ENCODE measurements at regions not wholly inside any gene's neighbourhood (a gene's known extent, or its start where the extent isn't known, plus 50 kb on each side); places are given as distances from the start of the nearest gene placed in this dataset.

DNA sequence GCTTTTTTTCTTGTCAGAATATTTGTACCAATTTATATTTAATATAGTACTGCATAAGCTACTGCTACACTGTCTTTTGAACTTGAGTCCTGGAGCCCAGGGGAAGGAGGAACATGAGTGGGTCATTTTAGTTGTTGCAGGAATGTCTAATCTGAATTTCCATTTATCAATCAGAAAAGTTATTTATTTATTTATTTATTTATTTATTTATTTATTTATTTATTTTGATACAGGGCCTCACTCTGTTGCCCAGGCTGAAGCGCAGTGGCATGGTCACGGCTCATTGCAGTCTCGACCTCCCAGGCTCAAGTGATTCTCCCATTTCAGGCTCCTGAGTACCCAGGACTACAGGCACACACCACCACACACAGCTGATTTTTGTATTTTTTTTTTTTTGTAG is 712.6 kb downstream of the NR2F1-AS1 start:
- Histone ChIP-seq H3K27me3 (ENCODE audit: control insufficient read depth, insufficient read depth, low read length) (no peaks in the 10 kb centered on the region), H3K36me3 (ENCODE audit: control insufficient read depth, insufficient read depth, low read length) (no peaks in the 10 kb centered on the region), H3K4me3 (ENCODE audit: low read depth, low read length) (no peak overlapping the region)
- no peak for DNase-seq (ENCODE audit: low read depth)
- CTCF ChIA-PET = interaction anchor here (1.1 to 1.7 kb wide), 2 partner anchors 12 to 22 kb away, joined by 3 to 10 read pairs; no protein-coding TSS in a partner anchor
- TF ChIP-seq, protein P1, sequence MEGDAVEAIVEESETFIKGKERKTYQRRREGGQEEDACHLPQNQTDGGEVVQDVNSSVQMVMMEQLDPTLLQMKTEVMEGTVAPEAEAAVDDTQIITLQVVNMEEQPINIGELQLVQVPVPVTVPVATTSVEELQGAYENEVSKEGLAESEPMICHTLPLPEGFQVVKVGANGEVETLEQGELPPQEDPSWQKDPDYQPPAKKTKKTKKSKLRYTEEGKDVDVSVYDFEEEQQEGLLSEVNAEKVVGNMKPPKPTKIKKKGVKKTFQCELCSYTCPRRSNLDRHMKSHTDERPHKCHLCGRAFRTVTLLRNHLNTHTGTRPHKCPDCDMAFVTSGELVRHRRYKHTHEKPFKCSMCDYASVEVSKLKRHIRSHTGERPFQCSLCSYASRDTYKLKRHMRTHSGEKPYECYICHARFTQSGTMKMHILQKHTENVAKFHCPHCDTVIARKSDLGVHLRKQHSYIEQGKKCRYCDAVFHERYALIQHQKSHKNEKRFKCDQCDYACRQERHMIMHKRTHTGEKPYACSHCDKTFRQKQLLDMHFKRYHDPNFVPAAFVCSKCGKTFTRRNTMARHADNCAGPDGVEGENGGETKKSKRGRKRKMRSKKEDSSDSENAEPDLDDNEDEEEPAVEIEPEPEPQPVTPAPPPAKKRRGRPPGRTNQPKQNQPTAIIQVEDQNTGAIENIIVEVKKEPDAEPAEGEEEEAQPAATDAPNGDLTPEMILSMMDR (IDR thresholded peaks at IDR 0.05; ENCODE audit: insufficient read depth, low read depth, low read length) = no peak
- POLR2A ChIA-PET = no interaction called here

DNA sequence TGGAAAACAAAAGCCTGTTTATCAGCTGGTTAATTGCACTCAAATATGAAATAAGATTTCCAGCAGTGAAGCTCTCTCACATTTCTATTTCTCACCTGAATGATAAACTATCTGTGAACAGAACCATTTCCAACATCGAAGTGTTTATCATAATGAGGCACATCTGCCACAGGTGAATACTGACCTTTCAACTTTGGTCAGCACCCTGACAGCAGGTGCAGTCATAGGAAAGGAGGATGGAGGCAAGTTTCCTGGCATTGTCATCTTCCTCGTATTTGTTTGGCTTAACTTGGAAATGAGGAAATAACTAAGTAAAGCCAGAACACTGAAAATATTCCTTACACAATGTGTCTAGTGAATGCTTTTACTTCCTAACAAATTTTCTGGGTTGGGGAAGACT is 716.4 kb downstream of the NR2F1-AS1 start:
- ChIA-PET POLR2A (no interaction called here), CTCF (no interaction called here)
- TF ChIP-seq, protein P1 (IDR thresholded peaks at IDR 0.05; ENCODE audit: insufficient read depth, low read depth, low read length) = no peak
- Histone ChIP-seq H3K36me3 (ENCODE audit: control insufficient read depth, insufficient read depth, low read length) (no peaks in the 10 kb centered on the region), H3K4me3 (ENCODE audit: low read depth, low read length) (no peak overlapping the region), H3K27me3 (ENCODE audit: control insufficient read depth, insufficient read depth, low read length) (no peaks in the 10 kb centered on the region)
- DNase-seq (ENCODE audit: low read depth) = no peak

DNA sequence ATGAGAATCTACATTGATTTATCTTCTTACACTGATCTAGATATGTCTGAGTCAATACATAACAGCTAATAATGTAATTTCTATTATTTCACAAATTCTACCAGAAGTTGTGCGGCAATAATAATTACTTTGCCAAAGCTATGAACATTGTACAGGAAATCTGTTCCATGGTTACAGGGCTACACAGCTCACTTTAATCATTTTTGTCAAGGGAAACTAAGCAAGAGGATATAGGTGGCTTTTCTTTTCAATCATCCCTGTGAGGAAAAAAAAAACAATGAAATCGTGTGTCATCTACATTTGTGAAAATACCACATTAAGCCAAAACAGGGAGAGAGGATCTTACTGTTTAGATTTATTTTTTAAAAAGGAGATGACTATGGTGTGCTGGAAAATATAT is 717.4 kb downstream of the NR2F1-AS1 start:
- Histone ChIP-seq H3K27me3 (ENCODE audit: control insufficient read depth, insufficient read depth, low read length) (no peaks in the 10 kb centered on the region), H3K36me3 (ENCODE audit: control insufficient read depth, insufficient read depth, low read length) (no peaks in the 10 kb centered on the region), H3K4me3 (ENCODE audit: low read depth, low read length) (no peak overlapping the region)
- TF ChIP-seq, protein P1 (IDR thresholded peaks at IDR 0.05; ENCODE audit: insufficient read depth, low read depth, low read length) = no peak
- POLR2A ChIA-PET = no interaction called here
- DNase-seq (ENCODE audit: low read depth) = no peak
- CTCF ChIA-PET = no interaction called here

DNA sequence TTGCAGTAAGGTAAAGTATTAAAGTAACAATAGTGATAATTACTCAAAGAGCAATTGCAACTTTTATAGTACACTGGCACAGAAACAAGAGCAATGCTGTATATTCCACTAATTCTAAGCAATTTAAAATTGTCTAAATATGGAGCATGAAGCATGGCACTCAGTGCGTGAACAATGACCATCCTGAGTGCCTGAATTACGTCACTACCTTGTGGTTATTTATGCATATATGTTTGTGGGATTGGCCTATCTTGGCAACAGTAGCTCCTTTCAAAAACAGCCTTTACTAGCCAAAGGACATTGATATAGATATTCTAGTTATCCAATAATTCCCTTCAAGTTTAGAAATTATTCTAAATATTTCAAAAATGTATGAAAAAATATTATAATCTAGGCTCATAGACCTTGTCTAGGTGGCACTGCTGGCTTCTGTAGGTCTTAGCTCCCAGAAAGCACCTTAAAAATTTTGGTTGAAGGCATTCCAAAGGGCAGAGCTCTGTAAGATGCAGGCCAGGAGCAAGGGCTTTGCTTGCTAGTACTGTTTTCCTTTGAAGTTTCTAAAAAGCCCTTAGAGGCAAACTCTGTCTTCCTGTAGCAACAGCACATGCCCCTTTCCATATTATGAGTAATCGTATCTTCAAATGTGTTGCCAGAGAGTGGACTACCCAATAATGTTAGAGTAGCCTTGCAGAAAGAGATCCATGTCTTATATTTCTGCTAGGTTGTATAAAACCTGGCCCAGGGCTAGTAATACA is 719.3 kb downstream of the NR2F1-AS1 start:
- Histone ChIP-seq H3K36me3 (ENCODE audit: control insufficient read depth, insufficient read depth, low read length) (no peaks in the 10 kb centered on the region), H3K4me3 (ENCODE audit: low read depth, low read length) (no peak overlapping the region), H3K27me3 (ENCODE audit: control insufficient read depth, insufficient read depth, low read length) (no peaks in the 10 kb centered on the region)
- ChIA-PET POLR2A (no interaction called here), CTCF (no interaction called here)
- DNase-seq (ENCODE audit: low read depth) = no peak
- TF ChIP-seq, protein P1 (IDR thresholded peaks at IDR 0.05; ENCODE audit: insufficient read depth, low read depth, low read length) = no peak

DNA sequence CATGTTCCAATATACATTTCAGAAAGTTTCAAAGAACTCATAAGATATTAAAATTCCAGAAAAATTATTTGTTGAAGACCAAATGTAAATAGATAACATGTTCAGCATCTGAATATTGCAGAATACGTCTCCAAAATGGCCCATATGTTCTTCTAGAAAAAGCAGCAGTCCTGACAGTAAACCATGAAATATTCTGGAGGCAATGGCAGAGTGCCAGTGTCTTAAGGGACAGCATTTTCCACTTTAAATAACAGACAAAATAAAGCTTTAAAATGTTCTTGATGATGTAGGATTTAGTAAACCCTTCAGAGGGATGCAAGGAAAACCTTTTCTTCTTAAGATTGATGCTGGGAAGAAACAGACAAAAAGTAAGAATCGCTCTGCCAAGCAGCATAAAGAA is 721.0 kb downstream of the NR2F1-AS1 start:
- H3K4me3 ChIP-seq (ENCODE audit: low read depth, low read length) = no peak overlapping the region
- DNase-seq (ENCODE audit: low read depth) = no peak
- H3K27me3 ChIP-seq (ENCODE audit: control insufficient read depth, insufficient read depth, low read length) = no peaks in the 10 kb centered on the region
- no peaks in the 10 kb centered on the region for H3K36me3 ChIP-seq (ENCODE audit: control insufficient read depth, insufficient read depth, low read length)
- ChIA-PET POLR2A (no interaction called here), CTCF (no interaction called here)
- TF ChIP-seq, protein P1 (IDR thresholded peaks at IDR 0.05; ENCODE audit: insufficient read depth, low read depth, low read length) = no peak
